Middle frontal gyrus (tissue), 1 donor: ENCODE measurements at regions not wholly inside any gene's neighbourhood (a gene's known extent, or its start where the extent isn't known, plus 50 kb on each side); places are given as distances from the start of the nearest gene placed in this dataset.

ENCODE experiments used
- DNase-seq: peaks from one replicate; pipeline ENCODE4 v3.0.0-alpha.2; 2015; ENCODE audit warnings: low spot score; ENCODE audit errors: extremely low spot score

DNA sequence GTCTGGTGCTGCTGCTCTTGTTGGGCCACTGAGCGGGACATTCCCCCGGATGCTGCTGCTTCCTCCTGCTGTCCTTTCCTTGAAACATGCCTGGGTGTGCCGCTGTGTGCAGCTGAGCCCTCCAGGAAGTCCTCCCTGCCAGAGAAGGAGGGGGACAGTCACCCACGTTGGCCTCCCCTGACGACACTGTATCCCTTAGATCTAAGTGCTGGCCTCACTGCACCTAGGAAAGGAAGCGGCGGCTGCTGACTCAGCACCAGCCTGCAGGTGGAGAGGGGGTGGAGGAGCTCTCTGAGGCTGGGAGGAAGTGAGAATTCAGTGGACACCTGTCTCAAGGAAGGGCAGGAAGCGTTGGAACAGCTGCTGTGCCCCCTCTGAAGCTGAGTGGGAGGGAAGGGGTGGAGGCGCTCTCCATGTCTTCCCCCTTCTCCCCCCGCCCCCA lies 239.8 kb downstream of the HAUS1 start:
- DNase-seq: no peak

DNA sequence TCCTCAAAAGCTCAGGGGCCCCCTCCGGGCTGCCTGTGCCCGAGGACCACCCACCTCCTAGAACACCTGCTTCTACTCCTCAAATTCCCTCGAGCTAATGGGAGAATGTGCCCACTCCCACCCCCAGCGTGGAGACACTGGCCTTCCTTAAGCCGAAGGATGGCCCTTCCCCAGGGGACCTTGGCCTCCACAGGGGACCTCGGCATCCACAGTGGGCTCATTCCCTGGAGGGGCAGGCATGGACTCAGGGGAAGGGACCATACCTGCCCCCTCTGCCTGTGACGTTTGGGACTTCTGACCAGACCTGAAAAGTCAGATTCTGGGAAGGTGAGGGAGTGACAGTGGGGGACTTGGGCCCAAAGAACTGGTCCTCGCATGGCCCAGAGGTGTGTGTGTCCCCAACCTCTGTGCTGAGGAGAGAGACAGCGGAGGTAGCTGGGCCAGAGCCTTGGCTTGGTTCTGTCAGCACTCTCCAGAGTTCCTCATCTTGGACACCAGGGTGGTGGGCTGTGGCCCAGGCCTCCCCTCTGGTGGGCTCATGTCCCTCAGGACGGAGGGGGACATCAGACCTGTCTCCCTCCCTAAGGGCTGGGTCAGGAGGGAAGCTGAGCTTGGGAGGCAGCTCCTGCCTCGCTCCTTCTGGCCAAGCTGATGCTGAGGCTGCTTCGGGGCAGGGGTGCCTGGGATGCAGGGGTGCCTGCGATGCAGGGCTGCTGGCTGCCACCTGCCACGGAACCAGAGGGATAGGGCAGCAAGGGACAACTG lies 240.4 kb downstream of the HAUS1 start:
- no peak for DNase-seq

DNA sequence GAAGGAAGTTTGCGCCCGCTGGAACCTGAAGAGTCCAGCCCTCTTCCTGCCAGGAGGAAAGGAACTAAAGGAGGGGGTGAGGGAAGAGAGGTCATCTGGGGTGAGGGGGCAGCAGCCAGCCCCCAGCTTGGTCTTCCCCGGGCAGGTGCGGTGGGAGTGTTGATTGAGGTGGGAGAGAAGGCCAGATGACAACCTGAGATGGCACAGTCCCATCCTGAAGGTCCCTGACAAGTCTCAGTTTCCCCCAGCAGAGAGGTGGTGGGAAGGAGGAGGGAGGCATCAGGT lies 240.9 kb downstream of the HAUS1 start:
- no peak for DNase-seq

DNA sequence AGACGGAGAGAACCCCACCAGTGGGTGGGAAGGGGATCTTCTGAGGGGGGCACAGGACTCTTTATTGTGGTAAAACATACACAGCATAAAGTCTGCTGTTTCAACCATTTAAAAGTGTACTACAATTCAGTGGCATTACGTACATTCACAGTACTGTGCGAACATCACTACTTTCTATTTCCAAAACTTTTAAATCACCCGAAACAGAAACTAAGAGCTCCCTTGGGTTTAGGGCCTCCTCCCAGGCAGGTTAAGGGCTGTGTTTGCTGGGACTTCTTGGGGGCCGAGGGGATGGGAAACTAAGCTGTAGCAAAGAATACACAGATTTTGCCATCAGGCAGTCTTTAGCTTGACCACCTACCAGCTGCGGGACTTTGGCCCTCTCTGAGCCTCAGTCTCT lies 242.0 kb downstream of the HAUS1 start:
- no peak for DNase-seq

DNA sequence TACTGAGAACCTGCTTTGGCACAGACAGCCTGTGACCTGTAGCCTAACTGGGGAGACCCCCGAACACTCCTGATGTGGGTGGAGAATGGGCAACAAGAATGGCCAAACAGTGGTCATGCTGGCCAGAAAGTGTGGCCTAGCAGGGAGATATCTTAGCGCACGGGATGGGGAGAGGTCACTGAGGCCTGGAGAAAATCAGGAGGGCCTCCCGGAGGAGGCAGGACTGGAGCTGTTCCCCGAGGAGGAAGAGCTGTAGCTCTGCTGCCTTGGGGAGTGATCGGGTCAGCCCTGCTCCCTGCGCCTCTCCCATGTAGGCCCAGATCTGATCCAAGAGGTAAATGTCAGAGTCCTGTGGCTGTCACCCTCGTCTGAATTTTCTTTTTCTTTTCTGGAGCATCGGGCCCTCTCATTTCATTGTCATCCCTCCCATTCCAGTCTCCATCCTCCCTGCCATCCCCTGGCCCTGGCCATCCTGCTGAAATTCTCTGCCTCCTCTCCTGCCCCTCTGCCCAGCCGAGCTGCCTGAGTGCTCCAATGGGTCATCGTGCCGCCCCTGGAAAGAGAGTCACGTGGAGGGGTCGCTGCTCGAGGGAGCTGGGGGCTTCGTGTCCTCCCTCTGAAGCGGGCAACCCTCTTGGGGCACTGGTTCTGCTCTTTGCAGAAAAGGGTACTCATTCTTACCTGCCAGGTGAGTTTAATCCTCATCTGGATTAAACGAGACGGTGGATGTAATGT lies 242.9 kb downstream of the HAUS1 start:
- DNase-seq: no peak

DNA sequence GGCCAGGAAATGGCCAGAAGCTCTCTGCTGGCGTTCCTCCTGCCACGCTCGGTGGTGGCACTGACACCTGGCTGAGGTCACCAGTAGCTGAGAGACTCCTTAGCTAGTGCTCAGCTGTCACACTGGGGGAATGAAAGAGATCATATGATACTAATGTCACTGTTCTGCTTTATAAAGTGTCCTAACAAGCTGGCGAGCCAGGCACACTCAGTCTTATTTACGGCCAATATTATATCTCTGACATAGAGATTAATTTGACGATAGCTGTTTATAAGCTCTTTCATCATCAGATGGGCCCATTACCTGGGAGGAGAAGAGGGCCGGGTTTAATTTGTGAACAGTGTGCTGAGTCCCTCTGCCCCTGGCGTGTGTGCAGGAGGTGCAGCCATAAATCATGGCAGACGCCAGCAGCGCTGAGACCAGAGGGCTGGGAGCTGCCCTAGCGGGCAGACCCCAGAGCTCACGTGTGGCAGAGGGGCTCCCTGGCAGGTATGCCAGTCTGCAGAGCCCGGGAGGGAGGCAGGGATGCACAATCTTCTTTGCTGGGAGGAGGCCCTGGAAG lies 246.5 kb downstream of the HAUS1 start:
- no peak for DNase-seq

DNA sequence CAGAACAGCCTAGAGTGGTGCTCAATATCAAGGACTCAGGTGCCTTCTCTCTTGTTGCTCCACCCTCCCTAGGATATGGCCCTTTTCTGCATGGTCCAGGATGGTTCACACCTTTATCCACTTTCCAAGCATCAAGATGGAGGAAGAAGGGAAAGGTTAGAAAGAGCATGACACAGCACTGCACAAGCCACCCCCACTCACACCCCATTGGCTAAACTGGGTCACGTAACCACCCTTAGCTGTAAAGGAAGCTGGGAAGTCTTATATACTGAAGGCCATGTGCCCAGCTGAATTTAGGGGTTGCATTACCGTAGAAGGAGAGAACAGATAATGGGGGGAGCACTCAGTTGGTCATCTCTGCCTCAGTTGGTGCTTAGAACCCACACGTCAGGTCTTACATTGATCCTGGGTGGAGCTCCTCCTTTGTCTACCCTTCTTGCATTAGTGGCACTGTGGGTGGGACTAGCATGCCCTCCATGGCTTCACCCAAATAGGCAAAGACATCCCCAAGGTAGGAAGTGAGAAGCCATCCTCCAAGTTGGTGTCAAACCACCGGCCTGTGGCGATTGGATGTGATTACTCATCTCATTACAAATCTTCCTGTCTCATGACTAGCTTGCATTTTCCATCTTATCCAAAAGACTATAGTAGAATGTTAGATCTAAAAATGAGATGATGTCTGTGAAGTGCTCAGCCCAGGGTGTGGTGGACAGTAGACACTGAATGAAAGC lies 248.5 kb downstream of the HAUS1 start:
- DNase-seq: no peak

DNA sequence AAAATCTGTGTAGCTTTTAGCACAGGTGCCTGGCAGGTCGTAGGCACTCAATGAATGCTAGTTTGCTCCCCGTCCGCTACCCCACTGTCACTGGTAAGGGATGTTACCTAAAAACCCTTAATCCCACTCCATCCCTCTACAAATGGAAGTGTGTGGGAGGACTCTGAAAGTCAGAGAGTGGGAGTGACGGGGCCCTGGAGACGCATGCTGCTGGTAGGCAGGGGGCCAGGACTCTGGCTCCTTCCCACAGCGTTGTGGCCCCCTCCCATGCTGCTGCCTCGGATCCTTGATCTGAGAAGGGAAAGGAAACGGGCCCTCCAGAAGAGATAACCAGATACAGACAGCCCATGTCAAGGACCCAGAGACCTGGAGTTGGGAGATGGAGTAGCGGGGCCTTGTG lies 249.3 kb downstream of the HAUS1 start:
- DNase-seq: no peak

DNA sequence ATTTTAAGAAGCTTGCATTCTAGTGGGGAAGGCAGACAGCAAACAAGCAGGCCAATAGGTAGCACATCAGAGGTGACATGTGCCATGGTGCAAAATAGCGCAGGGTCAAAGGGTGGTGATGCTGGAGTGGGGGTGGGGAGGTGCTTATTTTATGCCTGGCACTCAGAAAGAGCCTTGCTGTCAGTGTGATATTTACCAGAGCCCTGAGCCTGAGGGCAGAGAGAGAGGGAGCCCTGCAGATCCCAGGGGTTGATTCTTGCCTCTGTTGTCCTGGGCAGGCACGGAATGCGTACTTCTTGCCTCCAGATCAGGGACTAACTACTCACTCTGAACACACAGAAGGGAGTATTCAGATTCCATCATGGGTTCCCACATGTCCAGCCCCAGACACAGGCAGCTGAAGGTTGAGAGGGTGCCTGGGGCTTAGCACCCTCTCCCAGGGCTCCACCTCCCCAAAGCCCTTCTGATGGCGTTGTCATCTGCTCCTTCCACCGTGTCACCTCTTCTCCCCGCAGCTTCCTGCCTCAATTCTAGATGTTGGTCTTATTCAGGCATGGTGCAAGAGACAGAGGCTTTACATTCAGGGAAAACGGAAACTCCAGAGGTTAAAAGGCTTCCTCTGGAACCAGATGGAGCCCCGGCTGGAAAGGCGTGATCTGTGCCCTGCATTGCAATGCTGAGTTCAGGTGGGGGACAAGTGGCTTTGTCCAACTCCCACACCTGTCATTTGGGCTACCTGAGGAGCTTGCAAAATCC lies 252.3 kb downstream of the HAUS1 start:
- no peak for DNase-seq

DNA sequence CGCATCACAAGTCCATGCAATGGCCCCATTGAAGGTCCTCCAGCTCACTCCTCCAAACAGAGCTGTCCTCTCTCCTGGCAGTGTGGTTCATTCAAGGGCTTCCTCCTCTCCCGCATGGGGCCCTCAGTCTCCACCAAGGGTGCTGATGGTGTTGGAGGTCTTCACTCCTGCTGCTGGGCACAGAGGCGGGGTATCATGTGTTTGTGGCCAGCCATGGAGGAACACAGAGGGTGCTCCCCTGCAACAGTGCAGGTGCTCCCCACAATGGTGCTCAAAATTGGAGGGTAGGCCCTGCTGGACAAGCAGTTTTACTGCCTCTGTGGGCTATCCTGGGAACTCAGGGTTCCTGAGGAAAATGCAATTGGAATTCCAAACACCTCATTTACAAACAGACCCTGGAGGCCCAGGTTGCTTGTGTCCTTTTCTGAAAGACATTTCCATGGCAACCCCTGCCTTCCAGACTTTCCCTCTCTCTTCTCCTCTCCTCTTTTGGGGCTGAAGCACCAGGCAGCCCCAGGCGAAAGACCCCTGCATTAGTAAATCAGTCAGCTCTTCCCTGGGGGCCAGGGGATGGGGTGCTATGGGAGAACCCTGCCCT lies 256.0 kb downstream of the HAUS1 start:
- DNase-seq: no peak

DNA sequence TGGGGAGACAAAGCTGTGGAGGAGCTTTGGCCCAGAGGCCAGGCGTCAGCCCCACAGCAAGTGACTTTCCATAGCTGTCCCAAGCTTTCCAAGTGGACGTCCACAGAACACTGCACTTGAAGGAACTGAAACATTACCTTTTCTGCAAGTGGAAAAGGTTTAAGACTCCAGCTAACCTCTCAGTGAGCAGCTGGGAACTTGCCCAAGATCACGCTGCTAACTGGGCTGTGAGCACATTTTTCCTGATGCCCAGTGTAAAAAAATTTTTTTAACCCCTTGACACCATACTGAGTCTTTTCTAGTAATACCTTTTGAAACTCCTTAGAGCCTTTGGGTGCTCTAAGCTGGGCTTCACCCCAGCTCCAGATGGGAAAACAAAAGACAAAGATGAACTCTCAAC lies 256.7 kb downstream of the HAUS1 start:
- DNase-seq: no peak

DNA sequence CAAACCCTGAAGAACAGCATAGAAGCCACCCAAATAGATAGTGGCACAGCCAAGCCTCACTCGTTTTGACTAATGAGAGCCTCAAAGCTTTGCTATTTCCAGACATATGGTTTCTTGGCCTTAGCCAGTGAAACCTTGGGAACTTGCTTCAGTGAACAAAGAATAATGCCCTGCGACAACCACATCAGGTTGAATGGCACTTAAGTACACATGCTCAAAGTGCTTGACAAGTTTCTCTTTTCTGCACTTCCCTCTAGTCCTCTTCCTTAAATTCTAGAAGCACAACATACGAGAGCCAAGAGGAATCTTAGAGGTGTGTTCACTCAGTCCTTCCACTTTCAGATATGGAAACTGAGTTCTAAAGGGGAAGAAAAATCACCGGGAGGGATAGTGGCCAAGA lies 258.3 kb downstream of the HAUS1 start:
- no peak for DNase-seq

DNA sequence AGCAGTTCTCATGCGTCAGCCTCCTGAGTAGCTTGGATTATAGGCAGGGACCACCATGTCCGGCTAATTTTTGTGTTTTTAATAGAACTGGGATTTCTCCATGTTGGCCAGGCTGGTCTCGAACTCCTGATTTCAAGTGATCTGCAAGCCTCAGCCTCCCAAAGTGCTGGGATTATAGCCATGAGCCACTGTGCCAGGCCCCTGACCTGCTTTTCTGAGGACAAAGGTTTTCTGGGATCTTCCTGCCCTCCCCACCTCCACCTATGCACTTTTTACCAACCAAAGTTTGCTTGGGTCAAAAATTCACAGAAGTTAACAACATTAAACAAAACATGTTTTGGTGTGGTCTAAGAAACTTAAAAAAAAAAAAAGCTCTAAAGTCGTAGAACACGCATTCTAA lies 259.9 kb downstream of the HAUS1 start:
- no peak for DNase-seq

DNA sequence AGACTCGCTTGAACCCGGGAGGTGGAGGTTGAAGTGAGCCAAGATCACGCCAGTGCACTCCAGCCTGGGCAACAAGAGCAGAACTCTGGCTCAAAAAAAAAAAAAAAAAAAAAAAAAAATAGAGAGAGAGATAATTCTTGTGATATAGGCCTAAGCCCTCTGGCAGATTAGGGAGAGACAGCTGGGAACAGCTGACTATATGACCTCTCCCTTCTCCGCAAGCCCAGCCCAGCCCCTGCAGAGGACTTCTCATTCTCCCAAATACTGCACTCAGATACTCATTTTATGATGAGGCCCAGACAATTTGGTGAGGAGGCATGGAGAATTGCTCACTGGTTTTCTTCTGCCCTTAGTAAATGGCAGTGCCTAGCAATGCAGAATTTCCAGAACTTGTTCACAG lies 262.0 kb downstream of the HAUS1 start:
- no peak for DNase-seq

DNA sequence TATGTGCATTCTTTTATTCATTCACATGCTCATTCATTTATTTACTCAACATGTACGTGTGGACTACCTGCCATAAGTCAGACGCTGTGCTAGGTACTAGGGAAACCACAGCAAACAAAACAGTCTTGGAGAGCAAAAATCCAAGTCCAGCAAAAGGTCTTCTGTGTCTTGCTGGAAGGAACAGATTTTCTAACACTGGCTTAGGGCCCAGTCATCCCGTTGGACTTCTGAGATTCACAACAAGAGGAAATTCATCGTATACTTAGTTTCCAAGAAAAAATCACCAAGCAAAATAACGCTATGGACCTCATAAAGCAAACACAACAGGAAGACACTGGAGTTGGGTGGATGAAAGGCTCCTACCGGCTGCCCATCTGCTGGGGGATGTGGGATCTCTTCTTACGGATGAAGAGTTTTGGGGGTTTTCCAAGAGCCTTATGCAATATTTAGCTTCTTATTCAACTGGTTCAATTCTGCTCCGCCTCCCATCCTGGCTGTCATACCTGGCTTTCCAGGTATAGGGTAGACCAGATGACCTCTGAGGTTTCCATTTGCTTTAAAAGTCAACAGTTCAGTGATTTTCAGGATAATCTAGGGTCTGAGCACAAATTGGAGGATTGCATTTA lies 262.7 kb downstream of the HAUS1 start:
- DNase-seq: no peak

DNA sequence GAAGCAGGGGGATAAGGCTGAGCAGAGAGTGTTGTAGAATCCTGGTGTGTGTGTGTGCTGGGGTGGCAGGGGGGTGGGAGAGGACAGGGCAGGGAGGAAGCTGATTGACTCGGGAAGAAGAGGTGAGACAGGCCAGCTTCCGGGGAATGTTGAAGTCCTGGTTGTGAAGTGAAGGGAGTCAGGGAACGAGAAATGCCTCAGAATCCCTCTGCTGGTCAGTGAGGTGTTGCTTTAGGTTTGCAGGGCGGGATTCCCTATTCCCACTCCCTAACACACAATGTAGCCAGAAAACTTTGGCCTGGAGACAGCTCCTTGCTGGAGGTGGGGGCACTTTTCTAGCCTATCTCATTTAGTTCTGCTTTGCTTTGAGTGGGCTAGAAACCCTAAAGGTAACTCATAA lies 265.1 kb downstream of the HAUS1 start:
- no peak for DNase-seq

DNA sequence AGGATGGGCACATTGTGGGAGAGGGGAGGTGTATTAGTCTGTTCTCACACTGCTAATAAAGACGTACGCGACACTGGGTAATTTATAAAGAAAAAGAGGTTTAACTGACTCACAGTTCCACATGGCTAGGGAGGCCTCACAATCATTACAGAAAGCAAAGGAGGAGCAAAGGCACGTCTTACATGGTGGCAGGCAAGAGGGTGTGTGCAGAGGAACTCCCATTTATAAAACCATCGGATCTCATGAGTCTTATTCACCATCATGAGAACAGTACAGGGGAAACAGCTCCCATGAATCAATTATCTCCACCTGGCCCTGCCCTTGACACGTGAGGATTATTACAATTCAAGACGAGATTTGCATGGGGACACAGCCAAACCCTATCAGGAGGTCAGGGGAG lies 266.7 kb downstream of the HAUS1 start:
- DNase-seq: no peak

DNA sequence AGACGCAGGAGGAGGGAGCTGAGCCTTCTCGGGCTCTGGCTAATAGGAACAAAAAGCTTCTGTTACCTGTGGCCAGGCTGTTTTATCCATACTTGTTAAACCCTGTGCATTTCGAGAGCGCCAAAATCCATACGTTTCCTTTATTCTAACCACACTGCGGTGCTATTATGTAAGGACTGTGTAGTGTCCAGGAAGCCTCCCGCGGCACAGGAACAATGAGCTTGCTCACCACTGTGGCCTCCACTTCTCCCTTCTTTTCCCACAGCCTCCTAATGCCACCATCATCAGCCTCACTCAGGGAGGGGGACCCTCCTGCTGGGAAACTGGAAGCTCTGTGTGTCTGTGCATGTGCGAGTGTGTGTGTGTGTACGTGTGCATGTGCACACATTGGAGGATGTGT lies 268.5 kb downstream of the HAUS1 start:
- no peak for DNase-seq

DNA sequence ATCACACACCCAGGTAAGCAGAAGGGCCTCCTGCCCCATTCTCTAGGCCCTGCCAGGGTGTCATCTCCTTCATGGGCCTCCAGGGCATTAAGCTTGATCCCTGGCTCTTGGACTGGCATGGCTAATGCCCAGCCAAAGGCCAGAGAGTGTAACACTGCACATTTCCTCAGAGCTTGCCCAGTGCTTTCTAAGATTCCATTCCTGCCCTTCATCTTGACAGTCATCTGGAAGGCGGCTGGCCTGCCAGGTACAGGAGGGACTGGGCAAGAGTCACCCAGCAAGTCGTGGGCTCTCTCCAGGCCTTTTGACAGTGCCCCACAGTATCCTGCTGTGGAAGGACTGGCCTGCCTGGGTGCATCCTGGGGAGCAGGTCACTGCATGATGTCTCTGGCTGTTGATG lies 268.9 kb downstream of the HAUS1 start:
- no peak for DNase-seq

DNA sequence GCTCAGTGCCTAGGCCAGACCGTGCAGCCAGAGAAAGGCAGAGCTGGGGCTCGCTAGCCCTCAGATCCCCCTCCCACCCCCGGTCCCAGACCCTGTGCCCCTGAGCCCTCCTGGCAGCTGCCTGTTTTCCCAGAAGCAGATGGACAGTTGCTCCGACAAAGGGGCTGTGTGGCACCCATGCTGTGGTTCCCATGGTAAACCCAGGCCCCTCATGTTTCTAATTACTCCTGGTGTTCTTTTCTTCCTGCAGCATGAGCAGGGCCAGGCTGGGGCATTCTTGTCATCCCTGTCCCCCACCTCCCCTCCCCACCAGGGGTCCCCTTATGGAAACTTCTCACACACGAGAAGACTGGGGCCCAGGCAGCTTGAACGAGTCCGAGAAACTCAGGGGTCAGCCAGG lies 269.6 kb downstream of the HAUS1 start:
- DNase-seq: no peak

DNA sequence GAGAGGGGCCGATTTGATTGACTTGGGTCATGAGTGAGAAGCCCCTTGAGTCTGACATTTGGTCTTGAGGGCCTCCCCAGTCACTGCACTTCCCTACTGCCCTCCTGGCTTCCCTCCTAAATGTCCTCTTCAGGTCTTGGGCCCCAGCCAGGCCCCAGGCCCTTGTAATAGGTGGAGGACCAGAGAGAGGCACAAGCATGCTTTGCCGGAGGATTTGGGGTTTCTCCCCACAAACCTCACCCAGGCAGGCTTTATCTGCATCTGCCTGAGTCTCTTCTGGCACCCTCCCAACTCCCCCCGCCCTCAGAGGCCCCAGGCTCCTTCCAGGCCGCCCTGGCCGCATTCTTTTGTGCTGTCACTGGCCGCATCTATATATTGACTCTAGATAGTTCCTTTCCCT lies 270.7 kb downstream of the HAUS1 start:
- no peak for DNase-seq
